OCI-LY3 (cell line): ENCODE measurements at regions not wholly inside any gene's neighbourhood (a gene's known extent, or its start where the extent isn't known, plus 50 kb on each side); places are given as distances from the start of the nearest gene placed in this dataset.

Experiments
- H2AFZ ChIP-seq: fragments of 200-600, 300-600 bp; shearing (Covaris generic); 2 replicates; pipeline ENCODE4 v1.6.0; 2014; ENCODE audit warnings: antibody characterized with exemption, low read depth, low read length
- H3K27ac ChIP-seq: fragments of 200-600, 300-600 bp; sonication (generic); 2 replicates; pipeline ENCODE4 v1.5.1; 2014; ENCODE audit warnings: mild to moderate bottlenecking, low read length, moderate library complexity, mixed read lengths
- H3K27me3 ChIP-seq: fragments of 200-600, 300-600 bp; sonication (generic); 2 replicates; pipeline ENCODE4 v1.6.1; 2014; ENCODE audit warnings: low read depth, low read length, mixed read lengths
- H3K36me3 ChIP-seq: fragments of 200-600, 300-600 bp; sonication (generic); replicated peaks from 2 replicates; pipeline ENCODE3; 2014; ENCODE audit warnings: low read depth, low read length, mixed read lengths
- H3K4me1 ChIP-seq: fragments of 300-600, 200-600 bp; sonication (generic); 2 replicates; pipeline ENCODE4 v1.6.1; 2014; ENCODE audit warnings: low read length, mixed read lengths
- H3K4me2 ChIP-seq: fragments of 200-600, 300-600 bp; sonication (generic); 2 replicates; pipeline ENCODE4 v1.6.1; 2014; ENCODE audit warnings: low read length, mixed read lengths
- H3K4me3 ChIP-seq: fragments of 300-600, 200-600 bp; sonication (generic); 2 replicates; pipeline ENCODE4 v1.5.1; 2014; ENCODE audit warnings: antibody characterized with exemption, mild to moderate bottlenecking, low read length, moderate library complexity
- H3K79me2 ChIP-seq: fragments of 300-600, 200-600 bp; shearing (Covaris generic); 2 replicates; pipeline ENCODE4 v1.6.1; 2014; ENCODE audit warnings: mild to moderate bottlenecking, low read length, mixed read lengths
- H3K9ac ChIP-seq: fragments of 300-600, 200-600 bp; shearing (Covaris generic); 2 replicates; pipeline ENCODE4 v1.6.0; 2014; ENCODE audit warnings: mild to moderate bottlenecking, low read length, moderate library complexity
- H3K9me3 ChIP-seq: fragments of 200-600, 300-600 bp; shearing (Covaris generic); 2 replicates; pipeline ENCODE4 v1.6.1; 2014; ENCODE audit warnings: low read length, mixed read lengths; ENCODE audit not compliant: insufficient read depth
- H4K20me1 ChIP-seq: fragments of 200-600, 300-600 bp; sonication (generic); 2 replicates; pipeline ENCODE4 v1.6.1; 2016; ENCODE audit warnings: low read length, mixed read lengths; ENCODE audit not compliant: insufficient read depth
- EZH2phosphoT487 ChIP-seq: fragments of 200-600 bp; shearing (Covaris generic); IDR thresholded peaks from 2 replicates; pipeline ENCODE4 v1.6.1; 2018; ENCODE audit warnings: antibody characterized with exemption, mixed run types, low read depth
- TF ChIP-seq, protein P1 (sequence below): fragments of 200-600, 300-600 bp; sonication (generic); IDR thresholded peaks from 2 replicates; pipeline ENCODE4 v1.5.1; 2014; ENCODE audit warnings: antibody characterized with exemption, low read length, low read depth

DNA sequence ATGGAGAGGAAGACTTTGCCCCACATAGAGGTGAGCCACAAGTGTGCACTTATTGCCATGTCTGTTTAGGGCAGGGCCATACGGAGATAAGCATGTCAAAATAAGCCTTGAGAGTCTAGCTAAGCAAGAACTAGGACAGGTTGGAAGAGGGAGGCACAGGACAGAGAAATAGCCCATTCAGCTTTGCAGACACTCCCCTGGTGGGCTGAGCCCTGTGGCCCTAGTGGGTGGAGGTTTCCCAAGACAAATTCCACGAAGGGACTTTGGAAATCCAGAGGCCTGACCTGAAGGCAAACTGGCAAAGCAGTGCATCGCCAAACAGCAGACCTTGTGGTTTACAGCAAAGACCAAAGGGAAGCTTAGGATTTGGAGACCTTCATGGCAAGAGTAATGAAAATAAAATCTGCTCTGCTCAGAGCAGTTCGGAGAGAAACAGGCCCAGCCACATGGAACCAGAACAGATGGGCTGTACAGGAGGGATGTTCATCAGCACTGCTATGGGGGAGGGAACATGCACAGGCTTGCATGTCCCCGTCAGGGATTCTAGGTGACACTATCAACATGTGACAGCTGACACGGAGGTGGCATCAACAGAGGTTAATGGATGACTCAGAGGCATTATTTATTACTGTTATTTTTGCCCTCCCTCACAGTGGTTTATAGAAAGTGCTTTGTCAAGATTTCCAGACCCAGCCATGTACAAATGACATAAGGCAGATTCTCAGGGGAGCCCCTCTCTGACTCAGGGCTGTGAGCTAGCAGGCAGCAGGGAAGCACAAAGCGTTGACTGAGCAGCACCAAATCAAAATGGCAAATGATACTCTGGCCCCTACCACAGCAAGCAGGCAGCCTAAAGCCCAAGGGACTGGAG lies 90.1 kb upstream of the IRF2BP2 start:
- H3K27ac ChIP-seq: no peak overlapping the region
- H3K4me3 ChIP-seq: no peak overlapping the region
- H3K4me1 ChIP-seq: peaks cover 33% of the 10 kb centered on the region
- H3K36me3 ChIP-seq: peaks cover 20% of the 10 kb centered on the region
- H3K27me3 ChIP-seq: peaks cover 28% of the 10 kb centered on the region
- TF ChIP-seq EZH2phosphoT487: no peak
- TF ChIP-seq, protein P1, sequence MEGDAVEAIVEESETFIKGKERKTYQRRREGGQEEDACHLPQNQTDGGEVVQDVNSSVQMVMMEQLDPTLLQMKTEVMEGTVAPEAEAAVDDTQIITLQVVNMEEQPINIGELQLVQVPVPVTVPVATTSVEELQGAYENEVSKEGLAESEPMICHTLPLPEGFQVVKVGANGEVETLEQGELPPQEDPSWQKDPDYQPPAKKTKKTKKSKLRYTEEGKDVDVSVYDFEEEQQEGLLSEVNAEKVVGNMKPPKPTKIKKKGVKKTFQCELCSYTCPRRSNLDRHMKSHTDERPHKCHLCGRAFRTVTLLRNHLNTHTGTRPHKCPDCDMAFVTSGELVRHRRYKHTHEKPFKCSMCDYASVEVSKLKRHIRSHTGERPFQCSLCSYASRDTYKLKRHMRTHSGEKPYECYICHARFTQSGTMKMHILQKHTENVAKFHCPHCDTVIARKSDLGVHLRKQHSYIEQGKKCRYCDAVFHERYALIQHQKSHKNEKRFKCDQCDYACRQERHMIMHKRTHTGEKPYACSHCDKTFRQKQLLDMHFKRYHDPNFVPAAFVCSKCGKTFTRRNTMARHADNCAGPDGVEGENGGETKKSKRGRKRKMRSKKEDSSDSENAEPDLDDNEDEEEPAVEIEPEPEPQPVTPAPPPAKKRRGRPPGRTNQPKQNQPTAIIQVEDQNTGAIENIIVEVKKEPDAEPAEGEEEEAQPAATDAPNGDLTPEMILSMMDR: no peak
- H4K20me1 ChIP-seq: no peaks in the 10 kb centered on the region
- H3K79me2 ChIP-seq: no peaks in the 10 kb centered on the region
- peaks cover 26% of the 10 kb centered on the region for H3K9me3 ChIP-seq
- H3K9ac ChIP-seq: no peak overlapping the region
- H3K4me2 ChIP-seq: peak overlapping the region; percentile 38
- peak overlapping the region; percentile 25; the same call in 1 of the 2 replicates for H2AFZ ChIP-seq

DNA sequence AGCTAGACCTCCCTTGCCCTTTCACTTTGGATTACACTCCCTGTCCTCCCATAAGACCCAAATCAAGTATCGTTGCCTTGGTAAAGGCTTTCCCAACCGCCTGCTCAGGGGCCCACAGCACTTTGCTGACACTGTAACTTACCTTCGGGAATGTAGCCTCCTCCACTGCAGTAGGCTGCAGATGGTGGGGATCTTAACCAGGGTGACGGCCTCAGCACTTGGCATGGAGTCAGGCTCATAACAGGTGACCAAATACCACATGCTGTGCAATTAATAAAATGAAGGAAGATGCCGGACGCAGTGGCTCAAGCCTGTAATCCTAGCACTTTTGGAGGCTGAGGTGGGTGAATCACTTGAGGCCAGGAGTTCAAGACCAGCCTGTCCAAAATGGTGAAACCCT lies 88.7 kb upstream of the IRF2BP2 start:
- H3K27ac ChIP-seq: no peak overlapping the region
- H3K36me3 ChIP-seq: peaks cover 28% of the 10 kb centered on the region
- no peaks in the 10 kb centered on the region for H4K20me1 ChIP-seq
- H3K27me3 ChIP-seq: peaks cover 18% of the 10 kb centered on the region
- no peak for TF ChIP-seq EZH2phosphoT487
- TF ChIP-seq, protein P1: no peak
- no peak overlapping the region for H3K9ac ChIP-seq
- H3K9me3 ChIP-seq: peaks cover 28% of the 10 kb centered on the region
- H3K4me3 ChIP-seq: no peak overlapping the region
- H2AFZ ChIP-seq: no peak overlapping the region
- no peak overlapping the region for H3K4me2 ChIP-seq
- peaks cover 33% of the 10 kb centered on the region for H3K4me1 ChIP-seq
- H3K79me2 ChIP-seq: no peaks in the 10 kb centered on the region

DNA sequence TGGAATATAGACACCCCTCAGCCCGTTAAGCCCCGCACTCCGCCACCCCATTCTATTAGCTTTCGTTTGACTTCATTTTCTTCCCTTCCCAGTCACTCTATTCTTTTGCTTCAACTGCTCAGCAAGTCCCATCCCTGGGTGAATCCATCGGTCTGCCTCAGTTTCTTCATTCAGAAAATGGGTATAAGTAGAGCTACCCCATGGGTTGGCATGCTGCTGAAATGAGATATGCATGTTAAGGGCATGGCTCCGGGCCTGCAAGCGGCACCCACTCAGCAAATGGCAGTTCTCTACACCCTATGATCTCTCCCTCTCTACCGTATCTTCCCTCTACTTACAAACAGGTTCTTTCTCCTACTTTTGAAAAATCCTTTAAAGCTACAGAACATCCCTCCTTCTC lies 87.8 kb upstream of the IRF2BP2 start:
- Histone ChIP-seq H4K20me1 (no peaks in the 10 kb centered on the region), H3K4me1 (peaks cover 33% of the 10 kb centered on the region), H3K9ac (no peak overlapping the region), H3K9me3 (peaks cover 28% of the 10 kb centered on the region), H3K4me2 (no peak overlapping the region), H3K4me3 (no peak overlapping the region), H2AFZ (no peak overlapping the region), H3K27me3 (peaks cover 9% of the 10 kb centered on the region; the same call in 1 of the 2 replicates), H3K36me3 (peaks cover 28% of the 10 kb centered on the region), H3K27ac (no peak overlapping the region), H3K79me2 (no peaks in the 10 kb centered on the region)
- no peak for TF ChIP-seq EZH2phosphoT487
- TF ChIP-seq, protein P1: no peak

DNA sequence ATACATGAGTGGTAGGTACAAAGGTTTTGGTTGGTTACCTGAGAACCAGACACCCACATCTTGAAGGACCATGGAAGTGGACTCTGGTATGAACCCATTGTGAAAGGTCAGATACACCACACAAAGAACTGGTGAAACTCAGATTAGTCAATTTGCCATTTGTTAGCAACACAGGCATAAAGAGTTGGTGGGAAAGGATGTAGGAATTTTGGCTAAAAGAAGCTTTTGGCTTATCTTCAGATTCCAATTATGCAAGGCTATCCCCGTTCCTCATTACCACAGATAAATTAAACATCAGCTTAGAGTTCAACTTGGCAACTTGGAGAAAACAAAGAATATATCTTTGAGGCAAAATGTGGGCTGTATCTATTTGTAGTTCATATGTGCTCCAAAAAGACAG lies 87.0 kb upstream of the IRF2BP2 start:
- Histone ChIP-seq H4K20me1 (no peaks in the 10 kb centered on the region), H3K27me3 (peaks cover 9% of the 10 kb centered on the region; the same call in 1 of the 2 replicates), H3K27ac (no peak overlapping the region; the same call in 1 of the 2 replicates), H3K4me3 (no peak overlapping the region), H3K79me2 (no peaks in the 10 kb centered on the region), H3K9me3 (peaks cover 28% of the 10 kb centered on the region), H3K36me3 (peaks cover 28% of the 10 kb centered on the region), H3K4me1 (peaks cover 33% of the 10 kb centered on the region), H3K4me2 (no peak overlapping the region), H2AFZ (no peak overlapping the region), H3K9ac (no peak overlapping the region)
- no peak for TF ChIP-seq EZH2phosphoT487
- TF ChIP-seq, protein P1: no peak
